Panc1 (cell line): ENCODE measurements at regions not wholly inside any gene's neighbourhood (a gene's known extent, or its start where the extent isn't known, plus 50 kb on each side); places are given as distances from the start of the nearest gene placed in this dataset.

Experiments used
- ATAC-seq: fragments of 200-7000 bp; cut with Tn5 transposase; 2 replicates; pipeline ENCODE4 v1.9.1; 2020; ENCODE audit warnings: mild to moderate bottlenecking, moderate library complexity
- BruUV-seq: library from RNA; stranded (reverse); fragments of 400-500 nt; replicated peaks from 2 replicates; lab custom pipeline; 2021; lab: Mats Ljungman, UMichigan
- CTCF ChIA-PET: fragments of 300-600 bp; sonication (Branson Sonifier 250); formaldehyde crosslinking; loops from one replicate; lab custom pipeline; 2022; ENCODE audit warnings: antibody characterized with exemption; lab: Charles Lee
- POLR2A ChIA-PET: fragments of 300-600 bp; sonication (Branson Sonifier 250); formaldehyde crosslinking; loops from one replicate; lab custom pipeline; 2022; ENCODE audit warnings: antibody characterized with exemption; lab: Charles Lee
- DNase-seq: peaks from one replicate; pipeline ENCODE4 v3.0.0-alpha.2; 2010; ENCODE audit warnings: low read depth, low spot score
- H3K27ac ChIP-seq: 2 replicates; pipeline ENCODE4 v1.5.1; 2011; ENCODE audit warnings: mild to moderate bottlenecking, low read length, inconsistent platforms
- H3K27me3 ChIP-seq: fragments of 200-500 bp; sonication (Bioruptor generic); 2 replicates; pipeline ENCODE4 v1.6.0; 2014; ENCODE audit warnings: low read length, inconsistent platforms; ENCODE audit not compliant: control insufficient read depth, insufficient read depth
- H3K36me3 ChIP-seq: fragments of 200-500 bp; sonication (Bioruptor generic); 2 replicates; pipeline ENCODE4 v1.5.1; 2014; ENCODE audit warnings: inconsistent platforms, mild to moderate bottlenecking, low read length, moderate library complexity; ENCODE audit not compliant: control insufficient read depth, insufficient read depth
- H3K4me1 ChIP-seq: 2 replicates; pipeline ENCODE4 v1.5.1; 2011; ENCODE audit warnings: inconsistent platforms, mild to moderate bottlenecking, low read length, moderate library complexity; ENCODE audit not compliant: control insufficient read depth, insufficient read depth
- H3K4me3 ChIP-seq, 2 experiments: 2 replicates each; pipeline ENCODE4 v1.5.1; 2011 to 2012; ENCODE audit warnings: low read depth in 2 of 2, low read length in 2 of 2, mild to moderate bottlenecking in 2 of 2, inconsistent platforms in 1 of 2, moderate library complexity in 1 of 2
- H3K9me3 ChIP-seq: fragments of 200-500 bp; sonication (Bioruptor generic); 2 replicates; pipeline ENCODE4 v1.5.1; 2014; ENCODE audit warnings: low read depth, mild to moderate bottlenecking, inconsistent platforms, low read length, moderate library complexity; ENCODE audit not compliant: control insufficient read depth, insufficient read depth
- POLR2AphosphoS5 ChIP-seq: IDR thresholded peaks from 2 replicates; pipeline ENCODE4 v1.6.1; 2012; ENCODE audit warnings: mild to moderate bottlenecking, low read depth, low read length, moderate library complexity
- SIN3A ChIP-seq: IDR thresholded peaks from 2 replicates; pipeline ENCODE4 v1.6.1; 2012; ENCODE audit warnings: low read depth, mild to moderate bottlenecking, low read length, moderate library complexity, borderline replicate concordance; ENCODE audit not compliant: insufficient read depth
- TCF7L2 ChIP-seq: IDR thresholded peaks from 2 replicates; pipeline ENCODE4 v1.6.1; 2011; ENCODE audit warnings: mild to moderate bottlenecking, low read depth, low read length, inconsistent platforms
- in situ Hi-C: cut with HindIII; loops from 2 replicates; pipeline ENCODE4 v1.10.0; 2016; ENCODE audit warnings: low sequenced_read_pairs, low pct_unique_long_range_greater_than_20kb
- intact Hi-C: fragments of 100-400 bp; cut with micrococcal nuclease; formaldehyde crosslinking; loops from one replicate; pipeline ENCODE4 v1.10.0; 2022; ENCODE audit not compliant: unreplicated experiment
- TF ChIP-seq, protein P1 (sequence below): fragments of 450-650 bp; IDR thresholded peaks from 2 replicates; pipeline ENCODE4 v1.5.1; 2017; ENCODE audit warnings: mild to moderate bottlenecking
- TF ChIP-seq, protein P2 (sequence below), 2 experiments: IDR thresholded peaks; 2 replicates each; pipeline ENCODE4 v1.6.1; 2011 to 2012; ENCODE audit warnings: low read depth in 2 of 2, control low read depth in 1 of 2, low read length in 1 of 2, mild to moderate bottlenecking in 1 of 2, moderate library complexity in 1 of 2; ENCODE audit not compliant: insufficient read depth in 1 of 2

DNA sequence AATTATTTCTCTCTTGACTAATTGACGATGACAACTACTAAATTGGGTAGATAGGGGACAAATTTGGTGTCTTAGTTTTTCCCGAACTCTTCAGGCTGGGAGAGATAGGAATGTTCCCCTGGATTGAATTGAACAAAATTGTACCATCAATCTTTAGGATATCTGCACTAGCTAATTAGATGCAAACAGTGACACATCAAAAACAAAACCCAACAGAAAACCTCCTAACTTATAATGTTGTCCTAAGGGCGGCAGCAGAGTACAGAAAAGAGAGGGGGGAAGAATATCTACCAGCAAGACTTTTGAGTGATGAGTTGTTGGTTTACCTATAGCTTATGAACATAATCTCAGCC, 342.9 kb downstream of the INSIG2 start:
- intact Hi-C loops (no loop called here), in situ Hi-C loops (no loop called here)
- Histone ChIP-seq H3K9me3 (no peaks in the 10 kb centered on the region), H3K4me1 (no peaks in the 10 kb centered on the region), H3K4me3 (no peak overlapping the region), H3K27me3 (no peaks in the 10 kb centered on the region), H3K36me3 (no peaks in the 10 kb centered on the region), H3K27ac (no peak overlapping the region)
- ChIA-PET POLR2A (no interaction called here), CTCF (no interaction called here)
- no peak for TF ChIP-seq TCF7L2
- TF ChIP-seq, protein P1, sequence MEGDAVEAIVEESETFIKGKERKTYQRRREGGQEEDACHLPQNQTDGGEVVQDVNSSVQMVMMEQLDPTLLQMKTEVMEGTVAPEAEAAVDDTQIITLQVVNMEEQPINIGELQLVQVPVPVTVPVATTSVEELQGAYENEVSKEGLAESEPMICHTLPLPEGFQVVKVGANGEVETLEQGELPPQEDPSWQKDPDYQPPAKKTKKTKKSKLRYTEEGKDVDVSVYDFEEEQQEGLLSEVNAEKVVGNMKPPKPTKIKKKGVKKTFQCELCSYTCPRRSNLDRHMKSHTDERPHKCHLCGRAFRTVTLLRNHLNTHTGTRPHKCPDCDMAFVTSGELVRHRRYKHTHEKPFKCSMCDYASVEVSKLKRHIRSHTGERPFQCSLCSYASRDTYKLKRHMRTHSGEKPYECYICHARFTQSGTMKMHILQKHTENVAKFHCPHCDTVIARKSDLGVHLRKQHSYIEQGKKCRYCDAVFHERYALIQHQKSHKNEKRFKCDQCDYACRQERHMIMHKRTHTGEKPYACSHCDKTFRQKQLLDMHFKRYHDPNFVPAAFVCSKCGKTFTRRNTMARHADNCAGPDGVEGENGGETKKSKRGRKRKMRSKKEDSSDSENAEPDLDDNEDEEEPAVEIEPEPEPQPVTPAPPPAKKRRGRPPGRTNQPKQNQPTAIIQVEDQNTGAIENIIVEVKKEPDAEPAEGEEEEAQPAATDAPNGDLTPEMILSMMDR, result peak; percentile 13; the same call in 1 of the 2 replicates
- TF ChIP-seq, protein P2, sequence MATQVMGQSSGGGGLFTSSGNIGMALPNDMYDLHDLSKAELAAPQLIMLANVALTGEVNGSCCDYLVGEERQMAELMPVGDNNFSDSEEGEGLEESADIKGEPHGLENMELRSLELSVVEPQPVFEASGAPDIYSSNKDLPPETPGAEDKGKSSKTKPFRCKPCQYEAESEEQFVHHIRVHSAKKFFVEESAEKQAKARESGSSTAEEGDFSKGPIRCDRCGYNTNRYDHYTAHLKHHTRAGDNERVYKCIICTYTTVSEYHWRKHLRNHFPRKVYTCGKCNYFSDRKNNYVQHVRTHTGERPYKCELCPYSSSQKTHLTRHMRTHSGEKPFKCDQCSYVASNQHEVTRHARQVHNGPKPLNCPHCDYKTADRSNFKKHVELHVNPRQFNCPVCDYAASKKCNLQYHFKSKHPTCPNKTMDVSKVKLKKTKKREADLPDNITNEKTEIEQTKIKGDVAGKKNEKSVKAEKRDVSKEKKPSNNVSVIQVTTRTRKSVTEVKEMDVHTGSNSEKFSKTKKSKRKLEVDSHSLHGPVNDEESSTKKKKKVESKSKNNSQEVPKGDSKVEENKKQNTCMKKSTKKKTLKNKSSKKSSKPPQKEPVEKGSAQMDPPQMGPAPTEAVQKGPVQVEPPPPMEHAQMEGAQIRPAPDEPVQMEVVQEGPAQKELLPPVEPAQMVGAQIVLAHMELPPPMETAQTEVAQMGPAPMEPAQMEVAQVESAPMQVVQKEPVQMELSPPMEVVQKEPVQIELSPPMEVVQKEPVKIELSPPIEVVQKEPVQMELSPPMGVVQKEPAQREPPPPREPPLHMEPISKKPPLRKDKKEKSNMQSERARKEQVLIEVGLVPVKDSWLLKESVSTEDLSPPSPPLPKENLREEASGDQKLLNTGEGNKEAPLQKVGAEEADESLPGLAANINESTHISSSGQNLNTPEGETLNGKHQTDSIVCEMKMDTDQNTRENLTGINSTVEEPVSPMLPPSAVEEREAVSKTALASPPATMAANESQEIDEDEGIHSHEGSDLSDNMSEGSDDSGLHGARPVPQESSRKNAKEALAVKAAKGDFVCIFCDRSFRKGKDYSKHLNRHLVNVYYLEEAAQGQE (IDR thresholded peaks at IDR 0.05; ENCODE audit: insufficient read depth in 1 of 2, low read depth in 2 of 2, low read length in 1 of 2), result no peak
- no peak for TF ChIP-seq POLR2AphosphoS5
- TF ChIP-seq SIN3A, result no peak
- no peak for DNase-seq
- no TSS peak for BruUV-seq
- ATAC-seq, result no peak

DNA sequence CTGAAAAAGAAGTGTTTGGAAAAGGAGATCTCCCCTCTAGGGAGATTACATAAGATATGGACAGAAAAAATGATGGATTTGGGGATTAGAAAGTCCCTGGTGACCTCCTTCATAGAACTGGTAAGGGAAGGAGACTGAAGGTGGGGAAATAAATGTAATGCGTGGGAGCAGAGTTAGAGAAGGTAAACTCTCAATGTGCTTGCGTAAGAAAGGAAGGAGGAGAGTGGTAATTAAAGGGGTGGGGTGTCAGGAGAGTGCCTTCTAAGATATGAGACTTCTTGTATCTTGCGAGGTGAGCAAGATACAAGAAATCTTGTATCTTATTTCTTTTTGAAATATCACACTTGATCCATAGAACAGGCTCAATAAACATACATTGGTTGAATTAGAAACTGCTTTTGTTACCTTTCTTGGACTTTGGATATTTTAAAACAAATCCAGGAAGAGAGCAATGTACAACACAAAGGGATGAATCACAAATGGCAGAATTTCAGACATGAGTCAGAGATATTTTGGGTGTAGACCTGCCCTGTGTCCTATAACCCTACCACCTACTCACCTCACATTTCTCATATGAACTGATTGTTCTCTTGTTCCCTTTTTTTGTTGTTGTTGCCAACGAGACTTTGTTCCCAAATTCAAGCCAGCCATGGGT, 342.4 kb downstream of the INSIG2 start:
- POLR2A ChIA-PET, result no interaction called here
- ATAC-seq (no peak), DNase-seq (no peak)
- Histone ChIP-seq H3K27me3 (no peaks in the 10 kb centered on the region), H3K4me3 (no peak overlapping the region), H3K36me3 (no peaks in the 10 kb centered on the region), H3K4me1 (no peaks in the 10 kb centered on the region), H3K9me3 (no peaks in the 10 kb centered on the region), H3K27ac (no peak overlapping the region)
- TF ChIP-seq, protein P2 (IDR thresholded peaks at IDR 0.05; ENCODE audit: insufficient read depth in 1 of 2, low read depth in 2 of 2, low read length in 1 of 2), result no peak
- TF ChIP-seq, protein P1, result no peak
- TF ChIP-seq SIN3A, result no peak
- no peak for TF ChIP-seq TCF7L2
- TF ChIP-seq POLR2AphosphoS5, result no peak
- intact Hi-C loops (no loop called here), in situ Hi-C loops (no loop called here)
- BruUV-seq, result no TSS peak
- CTCF ChIA-PET, result no interaction called here
